ENCODE measurements at regions not wholly inside any gene's neighbourhood (a gene's known extent, or its start where the extent isn't known, plus 50 kb on each side); places are given as distances from the start of the nearest gene placed in this dataset.
"Not testable (repeated sequence)": the region's sequence is repeated elsewhere in the genome, so short reads cannot be mapped to it uniquely, and the experiment has no call there.

- not testable (repeated sequence) for DNase-seq
These were observed 344.1 kb upstream of the ZNF32 start for GRCh38 chr10:43992816-43993215.

- no peak for DNase-seq
These were observed 337.7 kb upstream of the ZNF32 start for GRCh38 chr10:43986374-43986773.

GRCh38 chr10:43985941-43986340 lies 337.3 kb upstream of the ZNF32 start:
- no peak for DNase-seq

GRCh38 chr10:43983856-43984271 lies 335.2 kb upstream of the ZNF32 start:
- no peak for DNase-seq

- no peak for DNase-seq
These were observed 334.7 kb upstream of the ZNF32 start for GRCh38 chr10:43983405-43983804.

GRCh38 chr10:43982250-43982649 lies 333.6 kb upstream of the ZNF32 start:
- no peak for DNase-seq

- no peak for DNase-seq
These were observed 333.0 kb upstream of the ZNF32 start for GRCh38 chr10:43981696-43982095.

- DNase-seq = no peak
These were observed 332.6 kb upstream of the ZNF32 start for GRCh38 chr10:43981232-43981631.

- no peak for DNase-seq
These were observed 332.0 kb upstream of the ZNF32 start for GRCh38 chr10:43980715-43981114.

- no peak for DNase-seq
These were observed 331.6 kb upstream of the ZNF32 start for GRCh38 chr10:43980313-43980712.

- DNase-seq = no peak
These were observed 330.9 kb upstream of the ZNF32 start for GRCh38 chr10:43979551-43979950.

- DNase-seq = no peak
These were observed 330.3 kb upstream of the ZNF32 start for GRCh38 chr10:43978936-43979335.

GRCh38 chr10:43978091-43978490 lies 329.4 kb upstream of the ZNF32 start:
- no peak for DNase-seq

- no peak for DNase-seq
These were observed 327.6 kb upstream of the ZNF32 start for GRCh38 chr10:43976292-43976691.

GRCh38 chr10:43973801-43974200 lies 325.1 kb upstream of the ZNF32 start:
- DNase-seq = no peak

GRCh38 chr10:43972976-43973647 lies 324.4 kb upstream of the ZNF32 start:
- DNase-seq = no peak

GRCh38 chr10:43971981-43972380 lies 323.3 kb upstream of the ZNF32 start:
- no peak for DNase-seq

- no peak for DNase-seq
These were observed 322.6 kb upstream of the ZNF32 start for GRCh38 chr10:43971306-43971705.

GRCh38 chr10:43970717-43971116 lies 322.0 kb upstream of the ZNF32 start:
- DNase-seq = no peak

GRCh38 chr10:43970018-43970698 lies 321.5 kb upstream of the ZNF32 start:
- DNase-seq = no peak

- DNase-seq = no peak
These were observed 320.8 kb upstream of the ZNF32 start for GRCh38 chr10:43969506-43969905.

- DNase-seq = no peak
These were observed 320.3 kb upstream of the ZNF32 start for GRCh38 chr10:43968961-43969360.

- no peak for DNase-seq
These were observed 319.4 kb upstream of the ZNF32 start for GRCh38 chr10:43968076-43968475.

GRCh38 chr10:43966571-43966965 lies 317.9 kb upstream of the ZNF32 start:
- DNase-seq = no peak

All from activated effector memory CD4-positive, alpha-beta T cell treated with Interleukin-2 at 50 U/mL for 16 hours (primary cell).